Memory B cell (primary cell): ENCODE measurements at regions not wholly inside any gene's neighbourhood (a gene's known extent, or its start where the extent isn't known, plus 50 kb on each side); places are given as distances from the start of the nearest gene placed in this dataset.
"Not testable (repeated sequence)": the region's sequence is repeated elsewhere in the genome, so short reads cannot be mapped to it uniquely, and the experiment has no call there.

ENCODE experiments used
- ATAC-seq: fragments of 150-1000 bp; cut with Tn5 transposase; 2 replicates; pipeline ENCODE4 v1.10.0; 2021; ENCODE audit warnings: low read depth, mild to moderate bottlenecking, moderate library complexity
- DNase-seq, 2 donors: peaks; one replicate each; pipeline ENCODE4 v3.0.0; 2022; ENCODE audit warnings: low spot score in 2 of 2
- H3K27ac Mint-ChIP-seq: one replicate; pipeline ENCODE4 v1.8.0; 2022; ENCODE audit warnings: mild to moderate bottlenecking, moderate library complexity, mixed read lengths
- H3K27me3 Mint-ChIP-seq: one replicate; pipeline ENCODE4 v1.8.0; 2022; ENCODE audit warnings: mixed read lengths
- H3K36me3 Mint-ChIP-seq: one replicate; pipeline ENCODE4 v1.8.0; 2022; ENCODE audit warnings: mild to moderate bottlenecking, mixed read lengths
- H3K4me1 Mint-ChIP-seq: one replicate; pipeline ENCODE4 v1.8.0; 2022; ENCODE audit warnings: mixed read lengths
- H3K4me3 Mint-ChIP-seq: one replicate; pipeline ENCODE4 v1.8.0; 2022; ENCODE audit warnings: mild to moderate bottlenecking, moderate library complexity, mixed read lengths
- H3K9me3 Mint-ChIP-seq: one replicate; pipeline ENCODE4 v1.8.0; 2022; ENCODE audit warnings: mixed read lengths

DNA sequence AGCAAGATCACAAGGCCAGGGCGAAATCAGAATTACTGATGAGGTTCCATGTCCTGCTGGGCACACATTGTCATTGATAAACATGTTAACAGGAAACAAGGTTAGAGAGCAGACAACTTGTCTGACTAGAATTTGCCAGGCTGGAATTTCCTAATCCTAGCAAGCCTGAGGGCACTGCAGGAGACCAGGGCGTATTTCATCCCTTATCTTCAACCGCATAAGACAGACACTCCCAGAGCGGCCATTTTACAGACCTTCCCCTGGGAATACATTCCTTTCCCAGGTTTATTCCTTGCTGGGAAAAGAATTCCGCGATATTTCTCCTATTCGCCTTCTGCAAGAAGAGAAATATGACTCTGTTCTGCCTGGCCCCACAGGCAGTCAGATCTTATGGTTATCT is 290.9 kb upstream of the PROK2 start:
- not testable (repeated sequence) for H3K9me3 Mint-ChIP-seq, DNase-seq, ATAC-seq

DNA sequence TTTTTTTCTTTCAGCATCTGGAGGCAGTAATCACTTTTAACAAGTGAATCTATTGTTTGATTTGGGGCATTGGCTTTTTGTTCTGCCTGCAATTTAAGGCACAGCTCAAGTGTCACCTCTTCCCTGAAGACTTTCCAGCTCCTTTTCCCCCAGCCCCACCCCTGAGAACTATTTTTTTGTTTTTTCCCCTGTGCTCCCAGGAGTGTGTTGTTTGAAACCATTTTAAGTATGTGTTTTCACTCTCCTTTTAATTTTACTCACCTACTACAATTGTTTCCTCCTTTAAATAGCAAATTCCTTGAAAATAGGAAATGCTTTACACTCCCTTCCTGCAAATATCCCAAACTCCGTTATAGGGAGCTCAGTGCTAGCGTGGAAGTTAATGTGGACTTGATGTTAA is 286.7 kb upstream of the PROK2 start:
- Mint-ChIP-seq H3K27ac (no peak overlapping the region), H3K9me3 (peaks cover 5% of the 10 kb centered on the region), H3K36me3 (no peaks in the 10 kb centered on the region), H3K4me3 (no peak overlapping the region), H3K27me3 (peaks cover 3% of the 10 kb centered on the region), H3K4me1 (no peaks in the 10 kb centered on the region)
- DNase-seq (no peak), ATAC-seq (no peak)

More for the DNA sequence above, 290.9 kb upstream of the PROK2 start:
- peaks cover 23% of the 10 kb centered on the region for H3K4me1 Mint-ChIP-seq
- not testable (repeated sequence) for H3K27me3 Mint-ChIP-seq, H3K4me3 Mint-ChIP-seq, H3K27ac Mint-ChIP-seq, H3K36me3 Mint-ChIP-seq

DNA sequence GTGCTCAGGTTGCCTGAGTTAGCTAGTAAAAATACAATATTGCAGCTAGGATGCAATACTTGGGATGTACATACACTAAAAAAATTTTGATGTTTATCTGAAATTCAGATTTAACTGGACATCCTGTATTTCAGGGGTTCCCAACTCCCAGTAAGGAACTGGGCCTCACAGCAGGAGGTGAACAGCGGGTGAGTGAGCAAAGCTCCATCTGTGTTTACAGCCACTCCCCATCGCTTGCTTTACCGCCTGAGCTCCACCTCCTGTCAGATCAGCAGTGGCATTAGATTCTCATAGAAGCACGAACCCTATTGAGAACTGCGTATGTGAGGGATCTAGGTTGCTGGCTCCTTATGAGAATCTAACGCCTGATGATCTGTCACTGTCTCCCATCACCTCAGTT is 285.1 kb upstream of the PROK2 start:
- DNase-seq (no peak), ATAC-seq (no peak)
- Mint-ChIP-seq H3K27me3 (peaks cover 3% of the 10 kb centered on the region), H3K4me3 (no peak overlapping the region), H3K9me3 (peaks cover under 1% of the 10 kb centered on the region), H3K4me1 (no peaks in the 10 kb centered on the region), H3K36me3 (no peaks in the 10 kb centered on the region), H3K27ac (no peak overlapping the region)

DNA sequence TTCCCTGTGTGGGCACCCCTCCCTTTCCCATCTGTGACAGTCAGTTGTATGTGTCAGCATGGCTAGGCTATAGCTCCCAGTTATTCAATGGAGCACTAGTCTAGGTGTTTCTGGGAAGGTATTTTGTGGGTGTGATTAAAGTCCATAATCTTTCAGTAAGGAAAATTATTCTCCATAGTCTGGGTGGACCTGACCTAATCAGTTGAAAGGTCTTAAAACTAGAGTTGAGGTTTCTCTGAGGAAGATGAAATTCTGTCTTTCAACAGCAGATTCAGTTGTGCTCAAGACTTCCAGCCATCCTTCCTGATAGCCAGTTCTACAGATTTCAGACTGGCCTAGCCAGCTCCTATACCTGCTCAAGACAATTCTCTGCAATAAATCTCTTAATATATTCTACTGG is 284.6 kb upstream of the PROK2 start:
- Mint-ChIP-seq H3K36me3 (no peaks in the 10 kb centered on the region), H3K27me3 (peaks cover 3% of the 10 kb centered on the region), H3K4me1 (no peaks in the 10 kb centered on the region), H3K9me3 (no peaks in the 10 kb centered on the region), H3K27ac (no peak overlapping the region), H3K4me3 (no peak overlapping the region)
- ATAC-seq (no peak), DNase-seq (no peak)

DNA sequence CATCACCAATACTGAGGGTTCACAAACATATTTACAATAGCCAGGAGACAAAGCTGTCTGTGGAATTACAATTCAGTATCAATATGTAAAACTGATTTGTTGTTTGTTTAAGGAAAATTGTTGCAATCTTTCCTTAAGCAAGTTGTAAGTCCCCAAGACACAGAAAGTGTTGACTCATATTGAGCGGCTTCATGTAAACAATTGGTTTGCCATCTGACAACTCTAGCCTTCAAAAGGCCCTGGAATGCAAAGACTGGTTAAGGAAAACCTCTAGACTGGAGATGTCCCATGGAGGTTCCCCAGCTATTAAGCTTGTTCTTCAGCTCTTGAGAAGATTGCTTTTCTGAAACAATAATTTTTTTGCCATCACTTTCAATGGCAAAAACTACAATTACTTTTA is 283.7 kb upstream of the PROK2 start:
- DNase-seq = no peak
- Mint-ChIP-seq H3K27me3 (peaks cover 5% of the 10 kb centered on the region), H3K4me3 (no peak overlapping the region), H3K9me3 (peaks cover 5% of the 10 kb centered on the region), H3K4me1 (no peaks in the 10 kb centered on the region), H3K36me3 (peaks cover 5% of the 10 kb centered on the region), H3K27ac (no peak overlapping the region)
- no peak for ATAC-seq

DNA sequence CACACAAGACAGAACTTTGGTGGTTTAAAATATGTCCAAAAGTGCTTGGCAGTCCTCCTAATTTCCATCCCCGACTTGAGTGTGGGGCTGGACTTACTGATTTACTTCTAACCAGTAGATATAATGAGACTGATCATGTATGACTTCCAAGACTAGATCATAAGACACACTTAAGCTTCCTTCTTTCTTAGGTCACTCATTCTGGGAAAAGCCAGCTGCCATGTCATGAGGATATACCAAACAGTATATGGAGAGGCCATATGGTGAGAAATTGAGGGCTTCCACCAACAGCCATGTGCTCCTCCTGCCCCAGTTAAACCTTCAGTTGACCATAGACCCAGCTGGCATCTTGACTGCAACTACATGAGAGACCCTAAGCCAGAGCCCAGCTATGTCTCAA is 282.8 kb upstream of the PROK2 start:
- Mint-ChIP-seq H3K36me3 (peaks cover 8% of the 10 kb centered on the region), H3K9me3 (peaks cover 5% of the 10 kb centered on the region), H3K4me1 (no peaks in the 10 kb centered on the region), H3K27ac (no peak overlapping the region), H3K27me3 (peaks cover 5% of the 10 kb centered on the region), H3K4me3 (no peak overlapping the region)
- DNase-seq = no peak
- no peak for ATAC-seq

DNA sequence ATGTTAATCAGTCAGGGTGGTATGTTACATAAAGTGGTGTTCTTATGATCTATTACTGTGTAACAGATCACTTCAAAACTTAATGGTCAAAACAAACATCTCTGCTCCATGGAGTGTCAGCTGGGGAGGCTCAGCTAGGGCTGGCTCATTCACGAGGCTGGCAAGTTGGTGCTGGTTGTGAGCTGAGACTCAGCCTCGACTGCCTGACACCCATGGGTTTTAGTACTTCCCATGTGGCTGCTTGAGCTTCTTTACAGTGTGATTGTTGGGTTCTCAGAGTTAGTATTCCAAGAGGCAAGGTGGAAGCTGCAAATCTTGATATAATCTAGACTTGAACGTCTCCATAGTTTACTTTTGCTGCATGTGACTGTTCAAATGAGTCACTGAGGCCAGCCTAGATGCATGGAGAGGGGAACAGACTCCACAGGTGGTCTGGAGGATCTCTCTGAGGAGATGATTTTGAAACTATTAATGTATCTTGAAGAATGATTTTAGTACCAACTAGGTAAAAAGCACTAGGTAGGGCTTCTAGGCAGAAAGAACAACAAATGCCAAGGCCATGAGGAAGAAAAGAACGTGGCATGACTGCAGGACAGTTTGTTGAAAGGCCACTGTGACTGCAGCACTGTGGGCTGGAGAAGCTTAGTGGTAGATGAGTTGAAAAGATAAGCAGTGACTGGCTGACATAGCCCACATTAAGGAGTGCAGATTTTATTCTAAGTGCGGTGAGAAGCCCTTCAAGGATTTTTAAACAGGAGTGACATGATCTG is 281.1 kb upstream of the PROK2 start:
- ATAC-seq (no peak), DNase-seq (no peak)
- Mint-ChIP-seq H3K36me3 (peaks cover 8% of the 10 kb centered on the region), H3K4me3 (no peak overlapping the region), H3K9me3 (peaks cover 5% of the 10 kb centered on the region), H3K27me3 (peaks cover 3% of the 10 kb centered on the region), H3K27ac (no peak overlapping the region), H3K4me1 (no peaks in the 10 kb centered on the region)

DNA sequence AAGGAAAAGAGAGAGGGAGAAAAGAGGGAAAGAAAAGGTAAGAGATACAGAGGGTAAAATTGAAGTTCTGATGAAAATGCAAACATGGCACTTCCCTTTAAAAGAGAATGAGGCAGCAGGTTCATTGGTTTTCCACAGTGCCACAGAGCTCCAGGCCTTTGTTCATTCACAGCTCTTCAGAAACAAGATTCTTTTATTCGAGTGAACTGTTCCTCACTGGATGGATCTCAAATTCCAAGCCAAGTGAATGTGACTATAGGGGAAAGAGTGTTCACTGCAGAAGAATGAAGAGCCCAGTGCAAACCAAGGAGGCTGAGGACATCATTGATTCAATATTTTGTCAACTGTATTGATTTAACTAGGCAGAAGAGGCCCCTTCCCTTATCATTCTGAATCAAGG is 280.3 kb upstream of the PROK2 start:
- Mint-ChIP-seq H3K36me3 (peaks cover 8% of the 10 kb centered on the region), H3K4me1 (no peaks in the 10 kb centered on the region), H3K27ac (no peak overlapping the region), H3K27me3 (peaks cover 3% of the 10 kb centered on the region), H3K9me3 (peaks cover 5% of the 10 kb centered on the region), H3K4me3 (no peak overlapping the region)
- no peak for DNase-seq
- ATAC-seq = no peak

DNA sequence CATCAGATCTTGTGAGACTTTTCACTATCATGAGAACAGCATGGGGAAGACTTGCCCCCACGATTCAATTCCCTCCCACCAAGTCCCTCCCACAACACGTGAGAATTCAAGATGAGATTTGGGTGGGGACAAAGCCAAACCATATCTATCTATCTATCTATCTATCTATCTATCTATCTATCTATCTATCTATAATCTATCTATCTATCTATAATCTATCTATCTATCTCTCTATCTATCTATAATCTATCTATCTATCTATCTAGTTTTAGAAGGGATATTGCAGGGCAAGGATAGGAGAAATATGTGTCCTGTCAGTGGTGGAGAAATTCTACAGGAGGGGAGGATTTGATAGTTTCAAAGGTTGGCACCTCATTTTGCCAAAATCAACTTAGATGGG is 279.8 kb upstream of the PROK2 start:
- H3K27ac Mint-ChIP-seq, H3K4me1 Mint-ChIP-seq, H3K4me3 Mint-ChIP-seq, H3K36me3 Mint-ChIP-seq, H3K27me3 Mint-ChIP-seq, ATAC-seq, H3K9me3 Mint-ChIP-seq, DNase-seq: not testable (repeated sequence)

DNA sequence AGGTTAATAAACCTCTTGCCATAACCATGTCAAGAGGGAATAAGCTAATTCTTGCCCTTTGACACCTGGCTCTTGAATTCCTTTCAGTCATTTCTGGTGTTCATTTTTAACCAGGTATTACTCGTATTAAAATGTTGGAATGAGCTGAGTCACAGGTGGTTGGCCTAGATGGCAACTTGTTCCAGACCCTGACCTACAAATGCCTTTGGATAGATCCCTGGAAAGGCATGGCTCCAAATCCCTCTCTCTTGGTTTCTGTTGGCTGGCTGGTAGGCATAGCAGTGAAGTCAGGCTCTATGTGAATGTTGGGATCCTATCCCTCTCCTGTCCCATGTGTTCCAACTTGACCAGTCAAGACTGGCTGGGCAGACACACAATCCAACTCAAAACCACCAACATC is 277.1 kb upstream of the PROK2 start:
- no peaks in the 10 kb centered on the region for H3K4me1 Mint-ChIP-seq
- no peak overlapping the region for H3K4me3 Mint-ChIP-seq
- no peak for ATAC-seq
- H3K36me3 Mint-ChIP-seq = peaks cover 8% of the 10 kb centered on the region
- peaks cover 3% of the 10 kb centered on the region for H3K27me3 Mint-ChIP-seq
- no peak overlapping the region for H3K27ac Mint-ChIP-seq
- H3K9me3 Mint-ChIP-seq = peaks cover 5% of the 10 kb centered on the region
- no peak for DNase-seq

DNA sequence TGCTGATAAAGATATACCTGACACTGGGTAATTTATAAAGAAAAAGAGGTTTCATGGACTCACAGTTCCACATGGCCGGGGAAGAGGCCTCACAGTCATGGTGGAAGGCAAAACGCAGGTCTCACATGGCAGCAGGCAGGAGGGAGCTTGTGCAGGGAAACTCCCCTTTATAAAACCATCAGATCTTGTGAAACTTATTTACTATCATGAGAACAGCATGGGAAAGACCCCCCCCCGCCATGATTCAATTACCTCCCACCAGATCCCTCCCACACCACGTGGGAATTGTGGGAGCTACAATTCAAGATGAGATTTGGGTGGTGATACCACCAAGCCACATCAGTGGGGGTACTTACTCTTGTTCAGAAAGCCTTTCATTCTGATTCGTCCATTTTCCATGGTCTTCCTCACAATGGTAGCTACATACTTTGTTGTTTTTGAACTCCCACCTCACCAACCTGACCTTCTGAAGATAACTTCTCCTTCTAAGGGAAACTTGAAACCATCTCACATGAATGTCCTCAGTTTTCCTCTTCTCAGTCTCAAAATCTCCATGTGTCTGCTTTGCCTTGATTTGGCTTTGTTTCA is 275.6 kb upstream of the PROK2 start:
- no peak overlapping the region for H3K27ac Mint-ChIP-seq
- peaks cover 8% of the 10 kb centered on the region for H3K36me3 Mint-ChIP-seq
- peaks cover 4% of the 10 kb centered on the region for H3K27me3 Mint-ChIP-seq
- ATAC-seq (no peak), DNase-seq (no peak)
- no peak overlapping the region for H3K4me3 Mint-ChIP-seq
- no peaks in the 10 kb centered on the region for H3K4me1 Mint-ChIP-seq
- H3K9me3 Mint-ChIP-seq = peaks cover 5% of the 10 kb centered on the region

DNA sequence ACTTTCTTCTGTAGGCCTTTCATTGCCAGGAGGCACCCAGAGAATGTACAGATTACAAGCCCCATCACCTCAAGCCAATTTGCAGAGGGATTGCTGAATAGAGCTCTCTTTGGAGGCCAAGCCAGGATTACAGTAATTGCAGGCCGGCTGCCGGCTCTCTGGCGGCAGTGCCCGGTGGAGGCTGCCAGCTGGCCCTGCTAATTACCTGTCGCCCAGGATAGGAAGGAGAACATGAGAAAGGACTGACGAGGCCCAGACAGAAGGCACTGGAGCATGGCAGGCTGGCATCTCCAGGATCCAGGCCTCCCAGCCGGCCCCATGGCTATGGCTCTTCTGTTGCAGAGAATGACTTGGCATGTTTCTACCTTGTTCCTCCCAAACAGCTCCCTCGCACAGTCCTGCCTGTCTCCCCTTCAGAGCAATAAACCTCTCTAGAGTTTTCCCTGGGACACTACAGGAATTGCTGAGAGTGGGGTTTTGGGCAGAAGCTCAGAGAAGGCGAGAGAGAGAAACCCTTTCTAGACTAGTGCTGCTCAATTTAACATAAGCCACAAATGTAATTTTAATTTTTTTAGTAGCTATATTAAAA is 273.6 kb upstream of the PROK2 start:
- no peaks in the 10 kb centered on the region for H3K4me1 Mint-ChIP-seq
- no peak for DNase-seq
- no peaks in the 10 kb centered on the region for H3K9me3 Mint-ChIP-seq
- H3K27me3 Mint-ChIP-seq = peaks cover 2% of the 10 kb centered on the region
- no peak overlapping the region for H3K4me3 Mint-ChIP-seq
- peaks cover 3% of the 10 kb centered on the region for H3K36me3 Mint-ChIP-seq
- ATAC-seq = no peak
- no peak overlapping the region for H3K27ac Mint-ChIP-seq

DNA sequence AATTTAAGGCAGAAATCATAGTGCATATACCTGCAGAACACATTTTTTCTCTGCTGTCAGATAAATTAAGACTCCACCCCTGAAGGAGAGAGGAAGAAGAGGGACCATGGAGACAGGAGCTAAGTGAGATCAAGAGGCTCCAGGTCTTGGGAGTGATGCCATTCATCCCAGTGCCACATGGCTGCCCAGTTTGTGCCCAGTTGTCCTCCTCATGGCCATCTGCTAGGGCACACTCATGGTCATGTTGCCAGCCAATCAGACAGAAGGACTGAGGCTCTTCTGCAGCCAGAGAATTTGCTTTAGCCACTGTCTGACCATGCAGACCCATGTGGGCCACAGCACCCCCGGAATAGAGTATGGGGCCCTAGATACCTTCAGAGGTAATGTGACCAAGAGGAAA is 270.5 kb upstream of the PROK2 start:
- Mint-ChIP-seq H3K9me3 (no peaks in the 10 kb centered on the region), H3K4me3 (no peak overlapping the region)

DNA sequence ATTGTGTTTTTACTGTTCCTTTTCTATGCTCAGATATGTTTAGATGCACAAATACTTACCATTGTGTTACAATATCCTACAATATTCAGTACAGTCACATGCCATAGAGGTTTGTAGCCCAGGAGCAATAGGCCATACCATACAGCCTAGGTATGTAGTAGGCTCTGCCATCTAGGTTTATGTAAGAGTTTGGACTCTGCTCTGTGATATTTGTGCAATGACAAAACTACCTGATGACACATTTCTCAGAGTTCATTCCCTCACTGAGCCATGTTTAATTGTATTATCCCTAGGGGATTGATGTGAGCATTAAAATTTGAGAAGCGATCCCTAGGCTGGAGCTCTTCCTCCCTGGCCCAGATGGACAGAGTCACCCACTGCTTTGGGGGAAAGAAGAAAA is 270.0 kb upstream of the PROK2 start:
- no peak for ATAC-seq
- Mint-ChIP-seq H3K36me3 (no peaks in the 10 kb centered on the region), H3K27me3 (peaks cover 2% of the 10 kb centered on the region), H3K4me3 (no peak overlapping the region), H3K4me1 (no peaks in the 10 kb centered on the region), H3K9me3 (no peaks in the 10 kb centered on the region), H3K27ac (no peak overlapping the region)
- DNase-seq = no peak

More for the DNA sequence above, 270.5 kb upstream of the PROK2 start:
- Mint-ChIP-seq H3K27ac (no peak overlapping the region), H3K4me1 (no peaks in the 10 kb centered on the region), H3K36me3 (no peaks in the 10 kb centered on the region), H3K27me3 (peaks cover 2% of the 10 kb centered on the region)
- ATAC-seq (no peak), DNase-seq (no peak)
